ENCODE measurements at regions not wholly inside any gene's neighbourhood (a gene's known extent, or its start where the extent isn't known, plus 50 kb on each side); places are given as distances from the start of the nearest gene placed in this dataset.

- TF ChIP-seq CTCF (conservative IDR thresholded peaks at IDR 0.05) (no peak), EZH2 (IDR thresholded peaks at IDR 0.05; ENCODE audit: low read depth) (no peak)
Measured at GRCh38 chr2:217114117-217114516, 254.3 kb upstream of the TNP1 start.

Data from PC-9 (cell line).